T-cell (primary cell): ENCODE measurements at regions not wholly inside any gene's neighbourhood (a gene's known extent, or its start where the extent isn't known, plus 50 kb on each side); places are given as distances from the start of the nearest gene placed in this dataset.

Experiments used
- ATAC-seq, 4 experiments: fragments of 200-7000 bp in 3 of 4; fragments of 150-1000 bp in 1 of 4; cut with Tn5 transposase; replicated peaks in 1 of 4; 1 replicate in 3 of 4; 2 replicates in 1 of 4; pipeline ENCODE4 v1.10.0; 2021; ENCODE audit warnings: moderate library complexity in 3 of 4, mild to moderate bottlenecking in 2 of 4, moderate number of reproducible peaks in 1 of 4
- CTCF ChIA-PET, 2 donors: fragments of 300-600 bp; sonication (Branson Sonifier 250); formaldehyde crosslinking; loops; one replicate each; lab custom pipeline; 2022; ENCODE audit warnings: antibody characterized with exemption in 2 of 2; lab: Charles Lee
- POLR2A ChIA-PET, 2 donors: fragments of 300-600 bp; sonication (Branson Sonifier 250); formaldehyde crosslinking; loops; one replicate each; lab custom pipeline; 2022; ENCODE audit warnings: antibody characterized with exemption in 2 of 2; lab: Charles Lee
- DNase-seq, 35 experiments: peaks; one replicate each; pipeline versions ENCODE4 v3.0.0 to v3.0.0-alpha.2; 2013 to 2023
- H3K27ac ChIP-seq: one replicate; pipeline ENCODE4 v1.5.1; 2013; ENCODE audit warnings: low read length
- H3K27me3 ChIP-seq, 2 experiments: replicated peaks in 1 of 2; 1 replicate in 1 of 2; 2 replicates in 1 of 2; pipeline versions ENCODE4 v1.6.1 to v1.7.0; 2013; ENCODE audit warnings: low read length in 1 of 2, mixed read lengths in 1 of 2; ENCODE audit not compliant: control insufficient read depth in 2 of 2, insufficient read depth in 2 of 2; ENCODE audit errors: extremely low read depth in 1 of 2
- H3K36me3 ChIP-seq, 2 donors: 1 replicate in 1 of 2; 2 replicates in 1 of 2; pipeline versions ENCODE4 v1.6.1 to v1.7.0; 2013; ENCODE audit warnings: low read length in 1 of 2; ENCODE audit not compliant: control insufficient read depth in 2 of 2, insufficient read depth in 1 of 2; ENCODE audit errors: extremely low read depth in 1 of 2
- H3K4me1 ChIP-seq, 2 experiments: 1 replicate in 1 of 2; 2 replicates in 1 of 2; pipeline versions ENCODE4 v1.6.1 to v1.7.0; 2013; ENCODE audit warnings: low read length in 2 of 2, mixed read lengths in 1 of 2; ENCODE audit not compliant: insufficient read depth in 2 of 2, control insufficient read depth in 1 of 2; ENCODE audit errors: extremely low read depth in 1 of 2
- H3K4me3 ChIP-seq, 2 donors: 1 replicate in 1 of 2; 2 replicates in 1 of 2; pipeline versions ENCODE4 v1.5.1 to v1.7.0; 2013; ENCODE audit warnings: mild to moderate bottlenecking in 2 of 2, low read length in 1 of 2, moderate library complexity in 1 of 2; ENCODE audit not compliant: control insufficient read depth in 1 of 2; ENCODE audit errors: extremely low read depth in 1 of 2
- H3K9me3 ChIP-seq: 2 replicates; pipeline ENCODE4 v1.7.0; 2013
- H3K27ac Mint-ChIP-seq, 2 donors: one replicate each; pipeline ENCODE4 v1.8.0; 2020 to 2021; ENCODE audit warnings: mild to moderate bottlenecking in 2 of 2, mixed read lengths in 2 of 2
- H3K27me3 Mint-ChIP-seq, 2 donors: one replicate each; pipeline ENCODE4 v1.8.0; 2021 to 2022; ENCODE audit warnings: mixed read lengths in 2 of 2
- H3K36me3 Mint-ChIP-seq: one replicate; pipeline ENCODE4 v1.8.0; 2021; ENCODE audit warnings: mixed read lengths
- H3K4me1 Mint-ChIP-seq, 3 donors: one replicate each; pipeline ENCODE4 v1.8.0; 2020 to 2022; ENCODE audit warnings: mixed read lengths in 3 of 3, mild to moderate bottlenecking in 1 of 3
- H3K4me3 Mint-ChIP-seq, 3 donors: one replicate each; pipeline ENCODE4 v1.8.0; 2020 to 2022; ENCODE audit warnings: mild to moderate bottlenecking in 3 of 3, mixed read lengths in 3 of 3, moderate library complexity in 3 of 3
- H3K9me3 Mint-ChIP-seq, 3 donors: one replicate each; pipeline ENCODE4 v1.8.0; 2020 to 2022; ENCODE audit warnings: mixed read lengths in 3 of 3
- WGBS: methylation state at CpG from one replicate; pipeline ENCODE4 v1.1.5; 2013; ENCODE audit warnings: missing lambda C conversion rate; ENCODE audit not compliant: insufficient coverage; 5-methylcytosine and 5-hydroxymethylcytosine counted together

DNA sequence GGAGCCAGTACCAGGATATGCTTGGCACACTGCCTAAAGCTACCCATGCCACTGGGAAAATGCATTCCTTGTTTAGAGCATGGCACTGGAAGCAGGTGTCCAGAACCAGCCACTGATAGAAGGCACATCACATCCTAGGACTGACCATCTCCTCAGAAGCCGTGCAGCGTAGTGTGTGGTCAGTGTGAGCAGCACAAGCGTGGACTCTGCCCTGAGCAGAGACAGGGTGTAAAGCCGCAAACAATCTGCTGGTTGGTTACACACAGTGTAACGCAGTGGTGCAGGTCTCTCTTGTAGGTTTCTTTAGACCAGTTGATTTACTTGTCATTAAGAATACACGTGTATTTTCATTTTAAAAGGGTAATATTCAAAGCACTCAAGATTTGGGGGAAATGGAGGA lies 377.8 kb upstream of the HS6ST1 start:
- 88% methylated on average over 4 of the region's 6 CpGs for WGBS
- no peak overlapping the region for H3K27ac Mint-ChIP-seq
- peaks cover 6 to 7% of the 10 kb centered on the region in 2 donors for H3K27me3 Mint-ChIP-seq

DNA sequence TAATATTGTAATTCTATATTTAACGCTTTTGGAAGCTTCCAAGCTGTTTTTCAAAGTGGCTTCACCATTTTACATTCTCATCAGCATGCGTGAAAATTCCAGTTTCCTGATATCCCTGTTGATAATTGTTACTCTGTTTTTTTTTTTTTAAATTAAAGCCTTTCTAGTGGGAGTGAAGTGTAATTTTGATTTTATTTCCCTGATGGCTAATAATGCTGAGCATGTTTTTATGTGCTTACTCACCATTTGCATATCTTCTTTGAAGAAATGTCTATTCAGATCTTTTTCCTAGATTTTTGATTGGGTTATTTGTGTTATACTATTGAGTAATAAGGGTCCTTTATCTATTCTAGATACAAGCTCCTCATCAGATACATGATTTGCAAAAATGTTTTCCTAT lies 382.8 kb upstream of the HS6ST1 start:
- no CpG with 5 or more reads among the region's 2 CpGs for WGBS
- CTCF ChIA-PET: no interaction called here
- H3K9me3 Mint-ChIP-seq: peaks cover 3 to 8% (median 5%) of the 10 kb centered on the region in 3 donors

More for the DNA sequence above, 377.8 kb upstream of the HS6ST1 start:
- H3K4me1 Mint-ChIP-seq: no peaks in the 10 kb centered on the region
- H3K4me3 Mint-ChIP-seq: no peak overlapping the region
- Histone ChIP-seq H3K36me3 (no peaks in the 10 kb centered on the region), H3K4me3 (no peak overlapping the region), H3K27ac (no peak overlapping the region), H3K9me3 (no peaks in the 10 kb centered on the region), H3K4me1 (no peaks in the 10 kb centered on the region), H3K27me3 (peaks cover 0 to 12% of the 10 kb centered on the region in 2 experiments)
- DNase-seq: no peak
- H3K36me3 Mint-ChIP-seq: no peaks in the 10 kb centered on the region
- ChIA-PET POLR2A (no interaction called here), CTCF (no interaction called here)
- ATAC-seq: no peak
- no peaks in the 10 kb centered on the region for H3K9me3 Mint-ChIP-seq

DNA sequence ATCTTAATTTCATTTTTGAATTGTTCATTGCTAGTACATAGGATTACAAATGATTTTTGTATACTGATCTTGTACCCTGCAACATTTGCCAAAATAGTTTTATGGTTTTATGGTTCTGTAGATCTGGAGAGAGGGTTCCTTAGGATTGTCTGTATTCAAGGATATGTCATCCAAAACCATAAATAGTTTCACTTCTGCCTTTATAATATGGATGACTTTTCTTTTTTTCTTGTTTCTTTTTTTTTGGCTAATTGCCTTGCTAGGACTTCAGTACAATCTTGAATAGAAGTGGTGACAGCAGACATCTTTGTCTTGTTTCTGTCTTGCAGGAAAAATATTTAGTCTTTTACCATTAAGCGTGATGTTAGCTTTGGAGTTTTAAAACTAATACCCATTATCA lies 383.9 kb upstream of the HS6ST1 start:
- Histone ChIP-seq H3K27ac (no peak overlapping the region), H3K27me3 (peaks cover 0 to 2% of the 10 kb centered on the region in 2 experiments), H3K4me1 (no peaks in the 10 kb centered on the region), H3K9me3 (no peaks in the 10 kb centered on the region), H3K36me3 (no peaks in the 10 kb centered on the region), H3K4me3 (no peak overlapping the region)
- no peak overlapping the region for H3K27ac Mint-ChIP-seq
- peaks cover 3 to 4% of the 10 kb centered on the region in 2 donors for H3K27me3 Mint-ChIP-seq
- ATAC-seq (no peak), DNase-seq (no peak)
- no peak overlapping the region for H3K4me3 Mint-ChIP-seq
- peaks cover 4 to 8% (median 5%) of the 10 kb centered on the region in 3 donors for H3K9me3 Mint-ChIP-seq
- H3K4me1 Mint-ChIP-seq: no peaks in the 10 kb centered on the region
- no CpG with 5 or more reads among the region's 1 CpG for WGBS
- ChIA-PET POLR2A (no interaction called here), CTCF (no interaction called here)
- no peaks in the 10 kb centered on the region for H3K36me3 Mint-ChIP-seq

More for the DNA sequence above, 382.8 kb upstream of the HS6ST1 start:
- H3K4me3 Mint-ChIP-seq: no peak overlapping the region
- Histone ChIP-seq H3K9me3 (no peaks in the 10 kb centered on the region), H3K4me1 (no peaks in the 10 kb centered on the region), H3K4me3 (no peak overlapping the region), H3K27me3 (peaks cover 0 to under 1% of the 10 kb centered on the region in 2 experiments), H3K27ac (no peak overlapping the region), H3K36me3 (no peaks in the 10 kb centered on the region)
- POLR2A ChIA-PET: no interaction called here
- no peak overlapping the region for H3K27ac Mint-ChIP-seq
- no peaks in the 10 kb centered on the region for H3K36me3 Mint-ChIP-seq
- peaks cover 4 to 6% of the 10 kb centered on the region in 2 donors for H3K27me3 Mint-ChIP-seq
- no peak for DNase-seq
- no peak for ATAC-seq
- H3K4me1 Mint-ChIP-seq: no peaks in the 10 kb centered on the region

DNA sequence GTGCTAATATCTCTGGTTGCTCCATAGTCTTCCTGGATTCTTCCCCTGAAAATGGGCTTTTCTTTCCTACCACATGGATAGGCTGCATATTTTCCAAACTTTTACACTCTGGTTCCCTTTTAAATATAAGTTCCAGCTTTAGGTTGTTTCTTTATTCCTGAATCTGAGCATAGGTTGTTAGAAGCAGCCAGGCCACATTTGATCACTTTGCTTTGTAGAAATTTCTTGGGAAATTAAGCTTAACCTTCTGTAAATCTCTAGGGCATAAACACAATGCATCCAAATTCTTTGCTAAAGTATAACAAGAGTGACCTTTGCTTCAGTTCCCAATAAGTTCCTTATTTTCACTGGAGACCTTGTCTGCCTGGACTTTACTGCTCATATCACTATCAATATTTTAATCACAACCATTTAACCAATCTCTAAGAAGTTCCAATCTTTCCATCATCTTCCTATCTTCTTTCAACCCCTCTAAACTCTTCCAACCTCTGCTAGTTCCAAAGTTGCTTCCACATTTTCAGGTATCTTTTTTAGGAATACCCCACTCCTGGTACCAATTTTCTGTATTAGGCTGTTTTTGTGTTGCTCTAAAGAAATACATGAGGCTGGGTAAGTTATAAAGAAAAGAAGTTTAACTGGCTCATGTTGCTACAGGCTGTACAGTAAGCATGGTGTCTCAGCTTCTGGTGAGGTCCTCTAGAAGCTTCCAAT lies 389.6 kb upstream of the HS6ST1 start:
- no peaks in the 10 kb centered on the region for H3K36me3 Mint-ChIP-seq
- H3K27ac Mint-ChIP-seq: no peak overlapping the region
- ATAC-seq (no peak), DNase-seq (no peak)
- H3K4me1 Mint-ChIP-seq: no peaks in the 10 kb centered on the region
- H3K4me3 ChIP-seq: no peak overlapping the region
- no peak overlapping the region for H3K27ac ChIP-seq
- H3K36me3 ChIP-seq: no peaks in the 10 kb centered on the region
- peaks cover 0 to 2% of the 10 kb centered on the region in 2 experiments for H3K27me3 ChIP-seq
- no peaks in the 10 kb centered on the region for H3K4me1 ChIP-seq
- POLR2A ChIA-PET: no interaction called here
- peaks cover 25 to 31% (median 26%) of the 10 kb centered on the region in 3 donors for H3K9me3 Mint-ChIP-seq
- CTCF ChIA-PET: no interaction called here
- H3K9me3 ChIP-seq: no peaks in the 10 kb centered on the region
- H3K27me3 Mint-ChIP-seq: peaks cover 1 to 14% of the 10 kb centered on the region in 2 donors
- H3K4me3 Mint-ChIP-seq: no peak overlapping the region

DNA sequence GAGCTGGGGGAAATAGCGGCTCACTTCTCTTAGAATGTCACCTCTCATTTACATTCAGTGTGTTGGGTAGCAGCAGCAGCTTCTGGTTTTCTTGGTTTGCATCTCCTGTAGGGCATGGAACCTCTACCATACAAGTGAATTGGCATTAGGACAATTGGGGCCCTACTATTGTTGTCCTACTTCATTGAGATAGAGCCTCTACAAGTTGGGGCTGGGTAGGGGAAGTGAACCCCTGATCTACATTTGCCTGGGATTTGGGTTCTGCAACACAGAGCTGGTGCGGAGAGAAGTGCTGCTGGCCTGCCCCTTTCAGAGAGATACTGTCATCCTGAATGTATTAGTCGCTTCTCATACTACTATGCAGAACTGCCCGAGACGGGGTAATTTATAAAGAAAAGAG lies 391.6 kb upstream of the HS6ST1 start:
- WGBS: no CpG with 5 or more reads among the region's 5 CpGs
- Histone ChIP-seq H3K4me1 (no peaks in the 10 kb centered on the region), H3K36me3 (no peaks in the 10 kb centered on the region), H3K9me3 (no peaks in the 10 kb centered on the region), H3K27me3 (peaks cover 0 to 20% of the 10 kb centered on the region in 2 experiments), H3K4me3 (no peak overlapping the region), H3K27ac (no peak overlapping the region)
- Mint-ChIP-seq H3K36me3 (no peaks in the 10 kb centered on the region), H3K4me3 (no peak overlapping the region), H3K9me3 (peaks cover 18 to 31% (median 21%) of the 10 kb centered on the region in 3 donors), H3K4me1 (no peaks in the 10 kb centered on the region), H3K27me3 (peaks cover 4 to 17% of the 10 kb centered on the region in 2 donors), H3K27ac (no peak overlapping the region)
- POLR2A ChIA-PET: no interaction called here
- CTCF ChIA-PET: no interaction called here
- DNase-seq (no peak), ATAC-seq (no peak)

DNA sequence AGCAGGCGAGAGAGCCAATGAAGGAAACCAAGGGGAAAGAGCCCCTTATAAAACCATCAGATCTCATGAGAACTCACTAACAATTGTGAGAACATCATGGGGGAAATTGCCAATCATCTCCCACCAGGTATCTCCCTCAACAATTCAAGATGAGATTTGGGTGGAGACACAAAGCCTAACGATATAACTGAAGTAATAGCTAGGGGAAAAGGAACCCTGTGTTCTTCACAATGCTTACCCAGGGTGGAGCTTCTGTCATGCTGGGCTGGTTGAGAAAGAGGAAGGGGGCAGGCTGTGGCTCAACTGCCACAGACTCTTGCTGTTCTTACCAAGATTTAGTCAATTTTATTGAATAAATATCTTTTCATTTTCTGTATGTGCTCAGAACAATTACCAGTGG lies 392.1 kb upstream of the HS6ST1 start:
- Mint-ChIP-seq H3K27me3 (peaks cover 9 to 22% of the 10 kb centered on the region in 2 donors), H3K27ac (no peak overlapping the region), H3K4me3 (no peak overlapping the region), H3K9me3 (peaks cover 17 to 31% (median 21%) of the 10 kb centered on the region in 3 donors), H3K4me1 (no peaks in the 10 kb centered on the region), H3K36me3 (no peaks in the 10 kb centered on the region)
- H3K27ac ChIP-seq: no peak overlapping the region
- ChIA-PET POLR2A (no interaction called here), CTCF (no interaction called here)
- no peak for ATAC-seq
- WGBS: no CpG with 5 or more reads among the region's 2 CpGs
- H3K27me3 ChIP-seq: peaks cover 0 to 23% of the 10 kb centered on the region in 2 experiments
- no peak overlapping the region for H3K4me3 ChIP-seq
- no peaks in the 10 kb centered on the region for H3K9me3 ChIP-seq
- H3K4me1 ChIP-seq: no peaks in the 10 kb centered on the region
- no peaks in the 10 kb centered on the region for H3K36me3 ChIP-seq
- no peak for DNase-seq
